ENCODE measurements at regions not wholly inside any gene's neighbourhood (a gene's known extent, or its start where the extent isn't known, plus 50 kb on each side); places are given as distances from the start of the nearest gene placed in this dataset.

GRCh38 chr3:168843481-168843880, 747.8 kb upstream of the GOLIM4 start:
- H3K27ac ChIP-seq, result no peak overlapping the region
- no peaks in the 10 kb centered on the region for H3K4me1 ChIP-seq
- H3K9me3 ChIP-seq, result no peaks in the 10 kb centered on the region
- no peak overlapping the region for H3K4me3 ChIP-seq
- WGBS, 2 donors, result 49 to 57% methylated on average over 2 of the region's 2 CpGs
- TF ChIP-seq CTCF (IDR thresholded peaks at IDR 0.05) (no peak), POLR2A (IDR thresholded peaks at IDR 0.05) (no peak)
- intact Hi-C loops (cut with DNase I; ENCODE audit: low total_unique reads), result no loop called here
- DNase-seq, result no peak
- H3K36me3 ChIP-seq (ENCODE audit: low read depth, missing control alignments), result no peaks in the 10 kb centered on the region
- H3K27me3 ChIP-seq, result no peaks in the 10 kb centered on the region

GRCh38 chr3:168839653-168840052, 743.9 kb upstream of the GOLIM4 start:
- no peak overlapping the region for H3K4me3 ChIP-seq
- no peaks in the 10 kb centered on the region for H3K36me3 ChIP-seq (ENCODE audit: low read depth, missing control alignments)
- no peak for DNase-seq
- H3K27me3 ChIP-seq, result no peaks in the 10 kb centered on the region
- WGBS, 2 donors, result 80 to 85% methylated on average over 1 of the region's 1 CpG
- no peak overlapping the region for H3K27ac ChIP-seq
- TF ChIP-seq POLR2A (IDR thresholded peaks at IDR 0.05) (no peak), CTCF (IDR thresholded peaks at IDR 0.05) (no peak)
- intact Hi-C loops (cut with DNase I; ENCODE audit: low total_unique reads), result no loop called here
- no peaks in the 10 kb centered on the region for H3K9me3 ChIP-seq
- no peaks in the 10 kb centered on the region for H3K4me1 ChIP-seq

GRCh38 chr3:168834558-168834957, 738.8 kb upstream of the GOLIM4 start:
- TF ChIP-seq POLR2A (IDR thresholded peaks at IDR 0.05) (no peak), CTCF (IDR thresholded peaks at IDR 0.05) (no peak)
- intact Hi-C loops (cut with DNase I; ENCODE audit: low total_unique reads), result no loop called here
- Histone ChIP-seq H3K27ac (no peak overlapping the region), H3K9me3 (no peaks in the 10 kb centered on the region), H3K27me3 (no peaks in the 10 kb centered on the region), H3K4me1 (no peaks in the 10 kb centered on the region), H3K4me3 (no peak overlapping the region), H3K36me3 (ENCODE audit: low read depth, missing control alignments) (no peaks in the 10 kb centered on the region)
- 89 to 100% methylated on average over 1 of the region's 1 CpG for WGBS, 2 donors
- no peak for DNase-seq

DNA sequence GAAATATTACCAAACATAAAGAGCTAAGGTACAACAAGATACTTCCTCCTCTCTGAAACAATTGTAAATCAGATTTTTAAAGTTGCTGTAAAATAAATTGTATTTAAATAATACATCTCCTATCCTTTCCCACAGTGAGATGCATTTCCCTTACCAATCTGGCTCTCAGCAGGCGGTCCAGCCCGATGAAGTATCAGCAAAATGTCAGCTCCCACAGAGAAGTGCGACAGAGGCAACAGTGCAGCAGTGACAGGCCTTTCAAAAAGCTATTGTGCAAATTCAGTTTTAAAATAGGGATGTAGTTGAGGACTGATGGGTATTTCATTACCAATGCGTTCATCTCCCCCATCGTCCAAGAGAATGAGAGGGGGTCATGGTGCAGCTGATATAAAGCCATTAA, 733.2 kb upstream of the GOLIM4 start:
- Histone ChIP-seq H3K9me3 (no peaks in the 10 kb centered on the region), H3K36me3 (ENCODE audit: low read depth, missing control alignments) (no peaks in the 10 kb centered on the region), H3K4me1 (no peaks in the 10 kb centered on the region), H3K4me3 (no peak overlapping the region), H3K27ac (no peak overlapping the region), H3K27me3 (no peaks in the 10 kb centered on the region)
- DNase-seq, result no peak
- 65 to 73% methylated on average over 5 of the region's 5 CpGs for WGBS, 2 donors
- intact Hi-C loops (cut with DNase I; ENCODE audit: low total_unique reads), result no loop called here
- TF ChIP-seq CTCF (IDR thresholded peaks at IDR 0.05) (no peak), POLR2A (IDR thresholded peaks at IDR 0.05) (no peak)

DNA sequence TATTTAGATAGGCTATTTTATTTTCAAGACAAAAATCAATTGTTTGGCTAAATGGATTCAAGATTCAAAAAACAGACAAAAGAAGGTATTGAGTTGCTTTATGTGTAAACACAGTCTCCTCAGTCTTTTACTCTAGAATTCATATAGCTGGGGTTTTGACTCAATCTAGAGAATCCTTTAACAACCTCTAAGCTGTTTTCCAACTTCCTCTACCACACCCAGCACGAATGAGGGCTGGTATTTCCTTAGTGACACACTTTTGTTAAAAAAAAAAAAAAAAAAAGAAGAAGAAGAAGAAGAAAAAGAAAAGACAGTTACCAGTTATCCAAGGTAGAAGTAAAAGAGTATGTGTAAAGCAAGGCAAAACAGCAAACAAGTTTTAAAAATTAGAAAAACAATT, 732.8 kb upstream of the GOLIM4 start:
- TF ChIP-seq POLR2A (IDR thresholded peaks at IDR 0.05) (no peak), CTCF (IDR thresholded peaks at IDR 0.05) (no peak)
- H3K27me3 ChIP-seq, result no peaks in the 10 kb centered on the region
- intact Hi-C loops (cut with DNase I; ENCODE audit: low total_unique reads), result no loop called here
- no peak overlapping the region for H3K4me3 ChIP-seq
- WGBS, 2 donors, result 44 to 54% methylated on average over 1 of the region's 1 CpG
- no peaks in the 10 kb centered on the region for H3K36me3 ChIP-seq (ENCODE audit: low read depth, missing control alignments)
- no peaks in the 10 kb centered on the region for H3K4me1 ChIP-seq
- H3K9me3 ChIP-seq, result no peaks in the 10 kb centered on the region
- no peak overlapping the region for H3K27ac ChIP-seq
- DNase-seq, result no peak

Data from testis (tissue), 2 donors.